Neural cell (in vitro differentiated cells): ENCODE measurements at regions not wholly inside any gene's neighbourhood (a gene's known extent, or its start where the extent isn't known, plus 50 kb on each side); places are given as distances from the start of the nearest gene placed in this dataset.

Experiments used
- H2AFZ ChIP-seq: fragments of 200-600, 300-800 bp; sonication (generic), shearing (Covaris generic); 2 replicates; pipeline ENCODE4 v1.6.0; 2014; ENCODE audit warnings: low read depth, mild to moderate bottlenecking, antibody characterized with exemption, low read length, moderate library complexity
- H3F3A ChIP-seq: fragments of 200-600 bp; shearing (Covaris generic); 2 replicates; pipeline ENCODE4 v1.6.1; 2016; ENCODE audit warnings: mild to moderate bottlenecking, moderate library complexity, mixed read lengths, antibody characterized with exemption, low read length; ENCODE audit not compliant: insufficient read depth, poor library complexity, severe bottlenecking
- H3K27ac ChIP-seq: fragments of 200-600, 300-800 bp; sonication (generic), shearing (Covaris generic); 2 replicates; pipeline ENCODE4 v1.5.1; 2014; ENCODE audit warnings: mild to moderate bottlenecking, low read length, moderate library complexity
- H3K27me3 ChIP-seq: fragments of 300-800, 200-600 bp; sonication (generic), shearing (Covaris generic); 2 replicates; pipeline ENCODE4 v1.6.0; 2014; ENCODE audit warnings: mild to moderate bottlenecking, low read depth, low read length, moderate library complexity; ENCODE audit not compliant: insufficient read depth
- H3K36me3 ChIP-seq: fragments of 300-800, 200-600 bp; sonication (generic), shearing (Covaris generic); 2 replicates; pipeline ENCODE4 v1.5.1; 2014; ENCODE audit warnings: mild to moderate bottlenecking, antibody characterized with exemption, low read length, moderate library complexity; ENCODE audit not compliant: insufficient read depth
- H3K4me2 ChIP-seq: fragments of 300-800, 200-600 bp; sonication (generic), shearing (Covaris generic); 2 replicates; pipeline ENCODE4 v1.6.0; 2014; ENCODE audit warnings: mild to moderate bottlenecking, low read length
- H3K4me3 ChIP-seq: fragments of 300-800, 200-600 bp; sonication (generic), shearing (Covaris generic); 2 replicates; pipeline ENCODE4 v1.5.1; 2014; ENCODE audit warnings: mild to moderate bottlenecking, low read length, moderate library complexity
- H3K79me2 ChIP-seq: fragments of 200-600 bp; shearing (Covaris generic); replicated peaks from 2 replicates; pipeline ENCODE4 v1.6.0; 2014; ENCODE audit warnings: mild to moderate bottlenecking, low read length, moderate library complexity; ENCODE audit not compliant: insufficient read depth
- H3K9ac ChIP-seq: fragments of 300-800, 200-600 bp; sonication (generic), shearing (Covaris generic); 2 replicates; pipeline ENCODE4 v1.6.1; 2016; ENCODE audit warnings: mild to moderate bottlenecking, low read length, mixed read lengths
- H3K9me2 ChIP-seq: fragments of 200-600 bp; shearing (Covaris generic); 2 replicates; pipeline ENCODE4 v1.6.1; 2016; ENCODE audit warnings: mild to moderate bottlenecking, low read length, mixed read lengths; ENCODE audit not compliant: insufficient read depth
- H3K9me3 ChIP-seq: fragments of 200-600, 300-800 bp; sonication (generic), shearing (Covaris generic); 2 replicates; pipeline ENCODE4 v1.6.1; 2016; ENCODE audit warnings: mild to moderate bottlenecking, mixed run types, low read length, moderate library complexity, mixed read lengths
- H4K20me1 ChIP-seq: fragments of 200-600 bp; shearing (Covaris generic); 2 replicates; pipeline ENCODE4 v1.6.1; 2016; ENCODE audit warnings: mild to moderate bottlenecking, mixed run types; ENCODE audit not compliant: insufficient read depth
- EP300 ChIP-seq: fragments of 450-650 bp; conservative IDR thresholded peaks from 2 replicates; pipeline ENCODE4 v1.6.1; 2014; ENCODE audit warnings: antibody characterized with exemption, mild to moderate bottlenecking, moderate library complexity; ENCODE audit not compliant: poor library complexity, severe bottlenecking
- EZH2 ChIP-seq: fragments of 200-600, 300-800 bp; shearing (Covaris generic), sonication (generic); IDR thresholded peaks from 2 replicates; pipeline ENCODE4 v1.6.1; 2014; ENCODE audit warnings: antibody characterized with exemption, low read length, borderline replicate concordance, mild to moderate bottlenecking; ENCODE audit not compliant: insufficient read depth, poor library complexity, severe bottlenecking
- MXI1 ChIP-seq: fragments of 450-650 bp; conservative IDR thresholded peaks from 2 replicates; pipeline ENCODE4 v1.6.1; 2014; ENCODE audit warnings: antibody characterized with exemption, mild to moderate bottlenecking; ENCODE audit not compliant: poor library complexity, severe bottlenecking
- POLR2AphosphoS5 ChIP-seq: IDR thresholded peaks from 2 replicates; pipeline ENCODE4 v1.6.1; 2012
- RAD21 ChIP-seq: fragments of 450-650 bp; conservative IDR thresholded peaks from 2 replicates; pipeline ENCODE4 v1.6.1; 2014; ENCODE audit warnings: antibody characterized with exemption, mild to moderate bottlenecking, moderate library complexity
- SMC3 ChIP-seq: fragments of 450-650 bp; conservative IDR thresholded peaks from 2 replicates; pipeline ENCODE4 v1.6.1; 2014; ENCODE audit warnings: antibody characterized with exemption, mild to moderate bottlenecking, moderate library complexity; ENCODE audit not compliant: poor library complexity
- TAF1 ChIP-seq: IDR thresholded peaks from 2 replicates; pipeline ENCODE4 v1.6.1; 2012; ENCODE audit warnings: low read depth
- TF ChIP-seq, protein P1 (sequence below): fragments of 450-650 bp; IDR thresholded peaks from 2 replicates; pipeline ENCODE4 v1.5.1; 2014; ENCODE audit warnings: antibody characterized with exemption, mild to moderate bottlenecking, moderate library complexity; ENCODE audit not compliant: poor library complexity, severe bottlenecking
- TF ChIP-seq, protein P2 (sequence below): IDR thresholded peaks from 2 replicates; pipeline ENCODE4 v1.6.1; 2012; ENCODE audit warnings: borderline replicate concordance

DNA sequence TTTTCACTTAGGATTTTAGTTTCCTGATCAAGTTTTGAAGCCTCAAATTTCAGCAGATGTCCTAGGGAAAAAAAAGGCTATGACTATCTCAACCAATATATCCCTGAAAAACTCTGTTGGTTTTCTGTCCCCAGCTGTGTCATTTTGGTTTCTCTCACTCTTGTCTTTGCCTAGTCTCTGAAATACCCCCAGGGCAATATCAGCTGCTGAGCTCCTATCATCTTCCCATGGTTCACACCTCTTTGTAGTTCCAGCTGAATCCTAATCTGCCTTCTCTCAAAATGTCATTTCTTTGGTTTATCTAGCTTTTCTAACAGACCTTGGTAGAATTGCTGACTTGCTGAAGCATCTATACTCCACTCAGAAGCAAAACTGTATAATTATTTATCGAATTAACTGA, 2370.5 kb downstream of the ARAP2 start:
- no peak overlapping the region for H2AFZ ChIP-seq
- no peaks in the 10 kb centered on the region for H4K20me1 ChIP-seq
- H3K27me3 ChIP-seq: no peaks in the 10 kb centered on the region
- no peak for TF ChIP-seq EP300
- TF ChIP-seq TAF1: no peak
- TF ChIP-seq, protein P1, sequence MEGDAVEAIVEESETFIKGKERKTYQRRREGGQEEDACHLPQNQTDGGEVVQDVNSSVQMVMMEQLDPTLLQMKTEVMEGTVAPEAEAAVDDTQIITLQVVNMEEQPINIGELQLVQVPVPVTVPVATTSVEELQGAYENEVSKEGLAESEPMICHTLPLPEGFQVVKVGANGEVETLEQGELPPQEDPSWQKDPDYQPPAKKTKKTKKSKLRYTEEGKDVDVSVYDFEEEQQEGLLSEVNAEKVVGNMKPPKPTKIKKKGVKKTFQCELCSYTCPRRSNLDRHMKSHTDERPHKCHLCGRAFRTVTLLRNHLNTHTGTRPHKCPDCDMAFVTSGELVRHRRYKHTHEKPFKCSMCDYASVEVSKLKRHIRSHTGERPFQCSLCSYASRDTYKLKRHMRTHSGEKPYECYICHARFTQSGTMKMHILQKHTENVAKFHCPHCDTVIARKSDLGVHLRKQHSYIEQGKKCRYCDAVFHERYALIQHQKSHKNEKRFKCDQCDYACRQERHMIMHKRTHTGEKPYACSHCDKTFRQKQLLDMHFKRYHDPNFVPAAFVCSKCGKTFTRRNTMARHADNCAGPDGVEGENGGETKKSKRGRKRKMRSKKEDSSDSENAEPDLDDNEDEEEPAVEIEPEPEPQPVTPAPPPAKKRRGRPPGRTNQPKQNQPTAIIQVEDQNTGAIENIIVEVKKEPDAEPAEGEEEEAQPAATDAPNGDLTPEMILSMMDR: no peak
- no peak for TF ChIP-seq SMC3
- TF ChIP-seq RAD21: no peak
- no peak for TF ChIP-seq EZH2
- TF ChIP-seq MXI1: no peak
- TF ChIP-seq, protein P2, sequence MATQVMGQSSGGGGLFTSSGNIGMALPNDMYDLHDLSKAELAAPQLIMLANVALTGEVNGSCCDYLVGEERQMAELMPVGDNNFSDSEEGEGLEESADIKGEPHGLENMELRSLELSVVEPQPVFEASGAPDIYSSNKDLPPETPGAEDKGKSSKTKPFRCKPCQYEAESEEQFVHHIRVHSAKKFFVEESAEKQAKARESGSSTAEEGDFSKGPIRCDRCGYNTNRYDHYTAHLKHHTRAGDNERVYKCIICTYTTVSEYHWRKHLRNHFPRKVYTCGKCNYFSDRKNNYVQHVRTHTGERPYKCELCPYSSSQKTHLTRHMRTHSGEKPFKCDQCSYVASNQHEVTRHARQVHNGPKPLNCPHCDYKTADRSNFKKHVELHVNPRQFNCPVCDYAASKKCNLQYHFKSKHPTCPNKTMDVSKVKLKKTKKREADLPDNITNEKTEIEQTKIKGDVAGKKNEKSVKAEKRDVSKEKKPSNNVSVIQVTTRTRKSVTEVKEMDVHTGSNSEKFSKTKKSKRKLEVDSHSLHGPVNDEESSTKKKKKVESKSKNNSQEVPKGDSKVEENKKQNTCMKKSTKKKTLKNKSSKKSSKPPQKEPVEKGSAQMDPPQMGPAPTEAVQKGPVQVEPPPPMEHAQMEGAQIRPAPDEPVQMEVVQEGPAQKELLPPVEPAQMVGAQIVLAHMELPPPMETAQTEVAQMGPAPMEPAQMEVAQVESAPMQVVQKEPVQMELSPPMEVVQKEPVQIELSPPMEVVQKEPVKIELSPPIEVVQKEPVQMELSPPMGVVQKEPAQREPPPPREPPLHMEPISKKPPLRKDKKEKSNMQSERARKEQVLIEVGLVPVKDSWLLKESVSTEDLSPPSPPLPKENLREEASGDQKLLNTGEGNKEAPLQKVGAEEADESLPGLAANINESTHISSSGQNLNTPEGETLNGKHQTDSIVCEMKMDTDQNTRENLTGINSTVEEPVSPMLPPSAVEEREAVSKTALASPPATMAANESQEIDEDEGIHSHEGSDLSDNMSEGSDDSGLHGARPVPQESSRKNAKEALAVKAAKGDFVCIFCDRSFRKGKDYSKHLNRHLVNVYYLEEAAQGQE: no peak
- no peak for TF ChIP-seq POLR2AphosphoS5
- no peak overlapping the region for H3K9ac ChIP-seq
- H3K4me2 ChIP-seq: no peak overlapping the region
- H3K9me3 ChIP-seq: no peaks in the 10 kb centered on the region
- no peaks in the 10 kb centered on the region for H3K9me2 ChIP-seq
- H3F3A ChIP-seq: no peaks in the 10 kb centered on the region
- H3K36me3 ChIP-seq: no peaks in the 10 kb centered on the region
- H3K4me3 ChIP-seq: no peak overlapping the region
- H3K79me2 ChIP-seq: no peaks in the 10 kb centered on the region
- no peak overlapping the region for H3K27ac ChIP-seq

DNA sequence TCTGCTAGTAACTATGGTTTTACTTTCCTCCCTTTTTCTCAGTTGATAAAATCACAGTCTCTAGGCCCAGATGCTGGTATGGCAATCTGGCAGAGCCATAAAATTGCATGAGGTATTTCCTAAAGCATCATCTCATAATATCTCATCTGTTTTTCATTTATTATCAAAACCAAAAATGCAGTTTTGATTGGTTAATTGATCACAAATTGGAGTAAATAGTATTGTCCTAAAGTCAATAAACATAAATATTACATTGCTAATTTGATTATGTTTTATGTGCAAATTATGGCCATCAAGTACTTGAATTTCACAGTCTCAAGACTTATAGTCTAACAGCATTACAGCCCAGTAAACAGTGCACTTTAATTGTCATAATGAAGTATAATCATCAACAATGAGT, 2365.6 kb downstream of the ARAP2 start:
- Histone ChIP-seq H3K36me3 (no peaks in the 10 kb centered on the region), H3K27me3 (no peaks in the 10 kb centered on the region), H3K9ac (no peak overlapping the region), H3F3A (no peaks in the 10 kb centered on the region), H3K4me3 (no peak overlapping the region), H3K27ac (no peak overlapping the region), H3K4me2 (no peak overlapping the region), H3K9me3 (no peaks in the 10 kb centered on the region), H2AFZ (no peak overlapping the region), H3K79me2 (no peaks in the 10 kb centered on the region), H4K20me1 (no peaks in the 10 kb centered on the region), H3K9me2 (no peaks in the 10 kb centered on the region)
- TF ChIP-seq MXI1: no peak
- TF ChIP-seq RAD21: no peak
- no peak for TF ChIP-seq EP300
- TF ChIP-seq, protein P1: no peak
